ENCODE measurements at regions not wholly inside any gene's neighbourhood (a gene's known extent, or its start where the extent isn't known, plus 50 kb on each side); places are given as distances from the start of the nearest gene placed in this dataset.

GRCh38 chr2:150895968-150896367 is 365.7 kb downstream of the RBM43 start:
- Histone ChIP-seq H3K4me3 (ENCODE audit: low read length) (no peak overlapping the region), H3K79me2 (ENCODE audit: low read length) (no peaks in the 10 kb centered on the region), H3K4me2 (ENCODE audit: low read length) (no peak overlapping the region), H3K27me3 (ENCODE audit: low read depth, low read length) (no peaks in the 10 kb centered on the region), H3K27ac (ENCODE audit: low read length) (no peak overlapping the region), H2AFZ (ENCODE audit: low read depth, low read length) (no peak overlapping the region), H3K36me3 (replicated peaks; ENCODE audit: low read depth, low read length) (peaks cover 2% of the 10 kb centered on the region), H3K9ac (ENCODE audit: low read length) (no peak overlapping the region), H4K20me1 (ENCODE audit: insufficient read depth, low read length) (no peaks in the 10 kb centered on the region), H3K9me3 (ENCODE audit: insufficient read depth, low read length) (peaks cover 9% of the 10 kb centered on the region), H3K4me1 (ENCODE audit: low read length) (peaks cover 5% of the 10 kb centered on the region; the same call in 1 of the 2 replicates)
- TF ChIP-seq CTCF (IDR thresholded peaks at IDR 0.05; ENCODE audit: low read depth, low read length) = no peak
- TF ChIP-seq EZH2phosphoT487 (IDR thresholded peaks at IDR 0.05; ENCODE audit: low read depth) = no peak

- TF ChIP-seq CTCF (IDR thresholded peaks at IDR 0.05; ENCODE audit: low read depth, low read length) (no peak), EZH2phosphoT487 (IDR thresholded peaks at IDR 0.05; ENCODE audit: low read depth) (no peak)
- H3K4me1 ChIP-seq (ENCODE audit: low read length) = no peaks in the 10 kb centered on the region
- H3K27me3 ChIP-seq (ENCODE audit: low read depth, low read length) = no peaks in the 10 kb centered on the region
- no peak overlapping the region for H3K4me2 ChIP-seq (ENCODE audit: low read length)
- no peak overlapping the region for H3K27ac ChIP-seq (ENCODE audit: low read length)
- H3K9me3 ChIP-seq (ENCODE audit: insufficient read depth, low read length) = no peaks in the 10 kb centered on the region
- H3K9ac ChIP-seq (ENCODE audit: low read length) = no peak overlapping the region
- H3K36me3 ChIP-seq (replicated peaks; ENCODE audit: low read depth, low read length) = no peaks in the 10 kb centered on the region
- no peaks in the 10 kb centered on the region for H4K20me1 ChIP-seq (ENCODE audit: insufficient read depth, low read length)
- H2AFZ ChIP-seq (ENCODE audit: low read depth, low read length) = no peak overlapping the region
- no peak overlapping the region for H3K4me3 ChIP-seq (ENCODE audit: low read length)
- no peaks in the 10 kb centered on the region for H3K79me2 ChIP-seq (ENCODE audit: low read length)
Measured at GRCh38 chr2:150889141-150889540, 372.5 kb downstream of the RBM43 start.

DNA sequence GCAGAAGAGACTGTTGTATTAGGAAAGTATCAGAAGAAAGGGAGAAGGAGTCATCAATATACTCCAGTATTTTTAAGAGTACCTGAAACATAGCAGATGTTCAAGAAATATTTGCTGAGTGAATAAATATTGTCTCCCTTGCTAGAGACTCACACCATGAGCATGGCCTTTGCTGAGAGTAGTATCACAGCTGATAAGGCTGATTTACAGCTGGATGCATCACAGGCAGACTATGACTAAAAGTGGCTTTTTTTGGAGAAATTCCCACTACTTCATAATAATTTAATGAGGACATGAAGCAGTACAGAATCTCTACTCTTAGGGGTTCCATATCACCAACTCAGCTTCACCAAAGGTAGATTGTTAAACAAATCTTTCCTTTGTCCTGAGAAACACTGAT is 373.3 kb downstream of the RBM43 start:
- no peaks in the 10 kb centered on the region for H3K36me3 ChIP-seq (replicated peaks; ENCODE audit: low read depth, low read length)
- no peak overlapping the region for H3K4me2 ChIP-seq (ENCODE audit: low read length)
- H3K27me3 ChIP-seq (ENCODE audit: low read depth, low read length) = no peaks in the 10 kb centered on the region
- no peaks in the 10 kb centered on the region for H3K9me3 ChIP-seq (ENCODE audit: insufficient read depth, low read length)
- H2AFZ ChIP-seq (ENCODE audit: low read depth, low read length) = no peak overlapping the region
- TF ChIP-seq CTCF (IDR thresholded peaks at IDR 0.05; ENCODE audit: low read depth, low read length) (no peak), EZH2phosphoT487 (IDR thresholded peaks at IDR 0.05; ENCODE audit: low read depth) (no peak)
- H3K9ac ChIP-seq (ENCODE audit: low read length) = no peak overlapping the region
- no peak overlapping the region for H3K4me3 ChIP-seq (ENCODE audit: low read length)
- H3K27ac ChIP-seq (ENCODE audit: low read length) = no peak overlapping the region
- H3K79me2 ChIP-seq (ENCODE audit: low read length) = no peaks in the 10 kb centered on the region
- no peaks in the 10 kb centered on the region for H4K20me1 ChIP-seq (ENCODE audit: insufficient read depth, low read length)
- no peaks in the 10 kb centered on the region for H3K4me1 ChIP-seq (ENCODE audit: low read length)

DNA sequence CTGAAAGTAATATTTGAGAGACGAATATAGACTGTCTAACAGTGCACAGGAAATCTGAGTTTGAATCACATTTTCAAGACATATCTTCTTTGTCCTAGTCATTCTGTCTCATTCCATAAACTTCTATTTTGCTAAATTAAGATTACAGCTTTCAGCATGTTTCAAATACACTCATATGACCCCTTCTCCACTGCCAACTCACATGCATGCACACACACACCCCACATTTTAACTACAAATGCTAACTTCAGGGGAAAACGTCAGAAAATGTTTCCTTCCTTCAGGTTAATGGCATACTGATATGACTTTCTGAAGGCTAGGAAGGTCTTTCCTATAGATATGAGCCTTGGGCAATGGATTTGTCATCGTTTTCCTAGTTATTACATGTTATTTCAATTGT is 373.7 kb downstream of the RBM43 start:
- H2AFZ ChIP-seq (ENCODE audit: low read depth, low read length) = no peak overlapping the region
- no peak overlapping the region for H3K4me3 ChIP-seq (ENCODE audit: low read length)
- H3K79me2 ChIP-seq (ENCODE audit: low read length) = no peaks in the 10 kb centered on the region
- H4K20me1 ChIP-seq (ENCODE audit: insufficient read depth, low read length) = no peaks in the 10 kb centered on the region
- no peak overlapping the region for H3K27ac ChIP-seq (ENCODE audit: low read length)
- H3K9ac ChIP-seq (ENCODE audit: low read length) = no peak overlapping the region
- no peaks in the 10 kb centered on the region for H3K4me1 ChIP-seq (ENCODE audit: low read length)
- no peaks in the 10 kb centered on the region for H3K36me3 ChIP-seq (replicated peaks; ENCODE audit: low read depth, low read length)
- H3K9me3 ChIP-seq (ENCODE audit: insufficient read depth, low read length) = no peaks in the 10 kb centered on the region
- TF ChIP-seq EZH2phosphoT487 (IDR thresholded peaks at IDR 0.05; ENCODE audit: low read depth) (no peak), CTCF (IDR thresholded peaks at IDR 0.05; ENCODE audit: low read depth, low read length) (no peak)
- no peak overlapping the region for H3K4me2 ChIP-seq (ENCODE audit: low read length)
- H3K27me3 ChIP-seq (ENCODE audit: low read depth, low read length) = no peaks in the 10 kb centered on the region

Measured in OCI-LY3 (cell line).